Mucosa of stomach (tissue), 1 donor: ENCODE measurements at regions not wholly inside any gene's neighbourhood (a gene's known extent, or its start where the extent isn't known, plus 50 kb on each side); places are given as distances from the start of the nearest gene placed in this dataset.

ENCODE experiments used
- H3K27me3 ChIP-seq: one replicate; pipeline ENCODE4 v1.7.0; 2013; ENCODE audit warnings: mild to moderate bottlenecking, low read length; ENCODE audit not compliant: control insufficient read depth, insufficient read depth
- H3K36me3 ChIP-seq: one replicate; pipeline ENCODE4 v1.7.0; 2013; ENCODE audit warnings: low read length; ENCODE audit not compliant: control insufficient read depth, insufficient read depth
- H3K4me1 ChIP-seq: one replicate; pipeline ENCODE4 v1.7.0; 2013; ENCODE audit warnings: mild to moderate bottlenecking, low read length; ENCODE audit not compliant: control insufficient read depth, insufficient read depth
- H3K4me3 ChIP-seq: one replicate; pipeline ENCODE4 v1.7.0; 2013; ENCODE audit warnings: low read length
- H3K9ac ChIP-seq: one replicate; pipeline ENCODE4 v1.7.0; 2013; ENCODE audit warnings: mild to moderate bottlenecking, low read length, moderate library complexity
- H3K9me3 ChIP-seq: one replicate; pipeline ENCODE4 v1.7.0; 2013; ENCODE audit warnings: mild to moderate bottlenecking, low read length, moderate library complexity; ENCODE audit not compliant: control insufficient read depth
- donor health status: Pancreatic carcinoma.

- Histone ChIP-seq H3K4me3 (no peak overlapping the region), H3K27me3 (no peaks in the 10 kb centered on the region), H3K9me3 (no peaks in the 10 kb centered on the region), H3K4me1 (no peaks in the 10 kb centered on the region), H3K36me3 (no peaks in the 10 kb centered on the region), H3K9ac (no peak overlapping the region)
These were observed 177.8 kb downstream of the EDN1 start for GRCh38 chr6:12467706-12468670.

GRCh38 chr6:12472601-12473038 lies 182.5 kb downstream of the EDN1 start:
- Histone ChIP-seq H3K4me1 (no peaks in the 10 kb centered on the region), H3K36me3 (no peaks in the 10 kb centered on the region), H3K9ac (no peak overlapping the region), H3K9me3 (no peaks in the 10 kb centered on the region), H3K27me3 (no peaks in the 10 kb centered on the region), H3K4me3 (no peak overlapping the region)

GRCh38 chr6:12473494-12473893 lies 183.3 kb downstream of the EDN1 start:
- Histone ChIP-seq H3K36me3 (no peaks in the 10 kb centered on the region), H3K27me3 (no peaks in the 10 kb centered on the region), H3K9me3 (no peaks in the 10 kb centered on the region), H3K4me1 (no peaks in the 10 kb centered on the region), H3K9ac (no peak overlapping the region), H3K4me3 (no peak overlapping the region)

- Histone ChIP-seq H3K9ac (no peak overlapping the region), H3K4me1 (no peaks in the 10 kb centered on the region), H3K36me3 (no peaks in the 10 kb centered on the region), H3K27me3 (no peaks in the 10 kb centered on the region), H3K4me3 (no peak overlapping the region), H3K9me3 (no peaks in the 10 kb centered on the region)
These were observed 184.3 kb downstream of the EDN1 start for GRCh38 chr6:12474167-12475140.

- no peaks in the 10 kb centered on the region for H3K27me3 ChIP-seq
- H3K9me3 ChIP-seq = no peaks in the 10 kb centered on the region
- no peak overlapping the region for H3K9ac ChIP-seq
- H3K4me1 ChIP-seq = peaks cover 5% of the 10 kb centered on the region
- no peaks in the 10 kb centered on the region for H3K36me3 ChIP-seq
- no peak overlapping the region for H3K4me3 ChIP-seq
These were observed 186.3 kb downstream of the EDN1 start for GRCh38 chr6:12476484-12476883.

- Histone ChIP-seq H3K4me3 (no peak overlapping the region), H3K4me1 (peaks cover 5% of the 10 kb centered on the region), H3K9me3 (no peaks in the 10 kb centered on the region), H3K36me3 (no peaks in the 10 kb centered on the region), H3K27me3 (no peaks in the 10 kb centered on the region), H3K9ac (no peak overlapping the region)
These were observed 187.5 kb downstream of the EDN1 start for GRCh38 chr6:12477616-12478015.

- H3K36me3 ChIP-seq = no peaks in the 10 kb centered on the region
These were observed 188.8 kb downstream of the EDN1 start for GRCh38 chr6:12478921-12479320.

GRCh38 chr6:12479451-12479850 lies 189.3 kb downstream of the EDN1 start:
- H3K4me3 ChIP-seq = no peak overlapping the region

More at GRCh38 chr6:12478921-12479320, 188.8 kb downstream of the EDN1 start:
- Histone ChIP-seq H3K9ac (no peak overlapping the region), H3K27me3 (no peaks in the 10 kb centered on the region), H3K9me3 (no peaks in the 10 kb centered on the region), H3K4me3 (no peak overlapping the region), H3K4me1 (peaks cover 13% of the 10 kb centered on the region)

GRCh38 chr6:12479881-12480280 lies 189.7 kb downstream of the EDN1 start:
- Histone ChIP-seq H3K36me3 (no peaks in the 10 kb centered on the region), H3K9ac (no peak overlapping the region), H3K4me1 (peaks cover 18% of the 10 kb centered on the region), H3K9me3 (no peaks in the 10 kb centered on the region), H3K27me3 (no peaks in the 10 kb centered on the region), H3K4me3 (no peak overlapping the region)

More at GRCh38 chr6:12479451-12479850, 189.3 kb downstream of the EDN1 start:
- Histone ChIP-seq H3K9ac (no peak overlapping the region), H3K36me3 (no peaks in the 10 kb centered on the region), H3K9me3 (no peaks in the 10 kb centered on the region), H3K4me1 (peaks cover 17% of the 10 kb centered on the region), H3K27me3 (no peaks in the 10 kb centered on the region)

- Histone ChIP-seq H3K9me3 (no peaks in the 10 kb centered on the region), H3K27me3 (no peaks in the 10 kb centered on the region), H3K36me3 (no peaks in the 10 kb centered on the region), H3K4me1 (peaks cover 18% of the 10 kb centered on the region), H3K4me3 (no peak overlapping the region), H3K9ac (no peak overlapping the region)
These were observed 190.2 kb downstream of the EDN1 start for GRCh38 chr6:12480379-12480778.

GRCh38 chr6:12481292-12481691 lies 191.1 kb downstream of the EDN1 start:
- no peak overlapping the region for H3K4me3 ChIP-seq
- H3K4me1 ChIP-seq = peaks cover 18% of the 10 kb centered on the region
- no peak overlapping the region for H3K9ac ChIP-seq
- no peaks in the 10 kb centered on the region for H3K36me3 ChIP-seq
- no peaks in the 10 kb centered on the region for H3K27me3 ChIP-seq
- H3K9me3 ChIP-seq = no peaks in the 10 kb centered on the region

- Histone ChIP-seq H3K36me3 (no peaks in the 10 kb centered on the region), H3K9ac (no peak overlapping the region), H3K4me3 (no peak overlapping the region), H3K4me1 (peaks cover 18% of the 10 kb centered on the region), H3K9me3 (no peaks in the 10 kb centered on the region), H3K27me3 (no peaks in the 10 kb centered on the region)
These were observed 191.7 kb downstream of the EDN1 start for GRCh38 chr6:12481850-12482249.
